ENCODE measurements at regions not wholly inside any gene's neighbourhood (a gene's known extent, or its start where the extent isn't known, plus 50 kb on each side); places are given as distances from the start of the nearest gene placed in this dataset.

- DNase-seq (ENCODE audit: low read depth in 2 of 2): peak; percentile 52 to 80
These were observed 146.6 kb downstream of the TLR5 start for GRCh38 chr1:222996310-222996975.

GRCh38 chr1:223000632-223001031, 142.4 kb downstream of the TLR5 start:
- DNase-seq (ENCODE audit: low read depth in 2 of 2): no peak

GRCh38 chr1:223001653-223002634, 141.1 kb downstream of the TLR5 start:
- DNase-seq (ENCODE audit: low read depth in 2 of 2): peak; percentile 22 to 26

- DNase-seq (ENCODE audit: low read depth in 2 of 2): no peak
These were observed 139.5 kb downstream of the TLR5 start for GRCh38 chr1:223003549-223003948.

GRCh38 chr1:223006371-223006770, 136.7 kb downstream of the TLR5 start:
- no peak for DNase-seq (ENCODE audit: low read depth in 2 of 2)

- no peak for DNase-seq (ENCODE audit: low read depth in 2 of 2)
These were observed 136.0 kb downstream of the TLR5 start for GRCh38 chr1:223006917-223007648.

- no peak for DNase-seq (ENCODE audit: low read depth in 2 of 2)
These were observed 135.1 kb downstream of the TLR5 start for GRCh38 chr1:223007935-223008334.

- DNase-seq (ENCODE audit: low read depth in 2 of 2): no peak
These were observed 134.2 kb downstream of the TLR5 start for GRCh38 chr1:223008808-223009207.

- no peak for DNase-seq (ENCODE audit: low read depth in 2 of 2)
These were observed 133.6 kb downstream of the TLR5 start for GRCh38 chr1:223009406-223009805.

GRCh38 chr1:223010582-223011504, 132.2 kb downstream of the TLR5 start:
- DNase-seq (ENCODE audit: low read depth in 2 of 2): no peak

- DNase-seq (ENCODE audit: low read depth in 2 of 2): no peak
These were observed 131.6 kb downstream of the TLR5 start for GRCh38 chr1:223011505-223011856.

GRCh38 chr1:223012176-223012788, 130.8 kb downstream of the TLR5 start:
- no peak for DNase-seq (ENCODE audit: low read depth in 2 of 2)

- no peak for DNase-seq (ENCODE audit: low read depth in 2 of 2)
These were observed 130.1 kb downstream of the TLR5 start for GRCh38 chr1:223012938-223013337.

- no peak for DNase-seq (ENCODE audit: low read depth in 2 of 2)
These were observed 128.7 kb downstream of the TLR5 start for GRCh38 chr1:223014142-223014873.

GRCh38 chr1:223016381-223016780, 126.7 kb downstream of the TLR5 start:
- DNase-seq (ENCODE audit: low read depth in 2 of 2): no peak

- no peak for DNase-seq (ENCODE audit: low read depth in 2 of 2)
These were observed 126.2 kb downstream of the TLR5 start for GRCh38 chr1:223016890-223017289.

GRCh38 chr1:223017291-223017690, 125.8 kb downstream of the TLR5 start:
- DNase-seq (ENCODE audit: low read depth in 2 of 2): peak; percentile 6 to 22

GRCh38 chr1:223018534-223018933, 124.5 kb downstream of the TLR5 start:
- no peak for DNase-seq (ENCODE audit: low read depth in 2 of 2)

- DNase-seq (ENCODE audit: low read depth in 2 of 2): no peak
These were observed 123.8 kb downstream of the TLR5 start for GRCh38 chr1:223019256-223019655.

GRCh38 chr1:223020770-223021169, 122.3 kb downstream of the TLR5 start:
- no peak for DNase-seq (ENCODE audit: low read depth in 2 of 2)

All from lung microvascular endothelial cell (primary cell).